OCI-LY1 (cell line): ENCODE measurements at regions not wholly inside any gene's neighbourhood (a gene's known extent, or its start where the extent isn't known, plus 50 kb on each side); places are given as distances from the start of the nearest gene placed in this dataset.

ENCODE experiments used
- H2AFZ ChIP-seq: fragments of 200-600 bp; sonication (generic), shearing (Covaris generic); 2 replicates; pipeline ENCODE4 v1.6.0; 2014; ENCODE audit warnings: antibody characterized with exemption, mild to moderate bottlenecking, low read length
- H3F3A ChIP-seq: fragments of 200-600 bp; sonication (generic), shearing (Covaris generic); 2 replicates; pipeline ENCODE4 v1.6.0; 2014; ENCODE audit warnings: mild to moderate bottlenecking, antibody characterized with exemption, low read length, moderate library complexity; ENCODE audit not compliant: insufficient read depth
- H3K27ac ChIP-seq: fragments of 200-600 bp; sonication (generic); 2 replicates; pipeline ENCODE4 v1.5.1; 2014; ENCODE audit warnings: low read length, mixed run types, mild to moderate bottlenecking, low read depth; ENCODE audit not compliant: poor library complexity, severe bottlenecking
- H3K27me3 ChIP-seq: fragments of 200-600 bp; sonication (generic); 2 replicates; pipeline ENCODE4 v1.6.0; 2014; ENCODE audit warnings: antibody characterized with exemption, mild to moderate bottlenecking, low read length, moderate library complexity; ENCODE audit not compliant: insufficient read depth
- H3K36me3 ChIP-seq: fragments of 200-600 bp; sonication (generic); 2 replicates; pipeline ENCODE4 v1.6.1; 2014; ENCODE audit warnings: mild to moderate bottlenecking, antibody characterized with exemption, low read length, moderate library complexity, mixed read lengths; ENCODE audit not compliant: insufficient read depth
- H3K4me1 ChIP-seq: fragments of 200-600 bp; sonication (generic); 2 replicates; pipeline ENCODE4 v1.5.1; 2014; ENCODE audit warnings: mild to moderate bottlenecking, low read length, moderate library complexity; ENCODE audit not compliant: insufficient read depth, severe bottlenecking
- H3K4me2 ChIP-seq: fragments of 200-600 bp; sonication (generic), shearing (Covaris generic); 2 replicates; pipeline ENCODE4 v1.6.1; 2014; ENCODE audit warnings: low read length
- H3K4me3 ChIP-seq: fragments of 200-600 bp; sonication (generic); 2 replicates; pipeline ENCODE4 v1.5.1; 2014; ENCODE audit warnings: low read length, low read depth, mild to moderate bottlenecking, mixed read lengths; ENCODE audit not compliant: poor library complexity, severe bottlenecking
- H3K79me2 ChIP-seq: fragments of 200-600 bp; shearing (Covaris generic); 2 replicates; pipeline ENCODE4 v1.6.1; 2016; ENCODE audit warnings: mixed run types, low read length, mixed read lengths; ENCODE audit not compliant: insufficient read depth
- H3K9ac ChIP-seq: fragments of 200-600 bp; sonication (generic), shearing (Covaris generic); 2 replicates; pipeline ENCODE4 v1.6.1; 2014; ENCODE audit warnings: mild to moderate bottlenecking, low read length, mixed read lengths
- H3K9me2 ChIP-seq: fragments of 200-600 bp; sonication (generic), shearing (Covaris generic); 2 replicates; pipeline ENCODE4 v1.6.1; 2014; ENCODE audit warnings: low read depth, mild to moderate bottlenecking, low read length, mixed read lengths
- H3K9me3 ChIP-seq: fragments of 200-600 bp; shearing (Covaris generic); 2 replicates; pipeline ENCODE4 v1.6.1; 2014; ENCODE audit warnings: low read length, mixed read lengths
- H4K20me1 ChIP-seq: fragments of 200-600 bp; sonication (generic), shearing (Covaris generic); 2 replicates; pipeline ENCODE4 v1.6.0; 2016; ENCODE audit warnings: mild to moderate bottlenecking, low read length; ENCODE audit not compliant: insufficient read depth
- EZH2 ChIP-seq: fragments of 200-600 bp; sonication (generic), shearing (Covaris generic); IDR thresholded peaks from 2 replicates; pipeline ENCODE4 v1.8.0; 2017; ENCODE audit warnings: borderline replicate concordance, mixed run types, mild to moderate bottlenecking, antibody characterized with exemption, low read length, moderate library complexity, mixed read lengths
- TF ChIP-seq, protein P1 (sequence below): fragments of 200-600 bp; sonication (generic), shearing (Covaris generic); IDR thresholded peaks from 2 replicates; pipeline ENCODE4 v1.5.1; 2017; ENCODE audit warnings: mild to moderate bottlenecking, antibody characterized with exemption, low read length, moderate library complexity, mixed read lengths

GRCh38 chr22:48564995-48565394 lies 1262.7 kb downstream of the BRD1 start:
- no peak overlapping the region for H3K27ac ChIP-seq
- no peak overlapping the region for H2AFZ ChIP-seq
- H3K4me3 ChIP-seq: no peak overlapping the region
- H3K9me2 ChIP-seq: no peaks in the 10 kb centered on the region
- no peaks in the 10 kb centered on the region for H3K79me2 ChIP-seq
- H4K20me1 ChIP-seq: no peaks in the 10 kb centered on the region
- no peaks in the 10 kb centered on the region; the same call in 1 of the 2 replicates for H3K36me3 ChIP-seq
- no peaks in the 10 kb centered on the region; the same call in 1 of the 2 replicates for H3K9me3 ChIP-seq
- no peak overlapping the region for H3K9ac ChIP-seq
- H3K4me1 ChIP-seq: no peaks in the 10 kb centered on the region
- TF ChIP-seq, protein P1, sequence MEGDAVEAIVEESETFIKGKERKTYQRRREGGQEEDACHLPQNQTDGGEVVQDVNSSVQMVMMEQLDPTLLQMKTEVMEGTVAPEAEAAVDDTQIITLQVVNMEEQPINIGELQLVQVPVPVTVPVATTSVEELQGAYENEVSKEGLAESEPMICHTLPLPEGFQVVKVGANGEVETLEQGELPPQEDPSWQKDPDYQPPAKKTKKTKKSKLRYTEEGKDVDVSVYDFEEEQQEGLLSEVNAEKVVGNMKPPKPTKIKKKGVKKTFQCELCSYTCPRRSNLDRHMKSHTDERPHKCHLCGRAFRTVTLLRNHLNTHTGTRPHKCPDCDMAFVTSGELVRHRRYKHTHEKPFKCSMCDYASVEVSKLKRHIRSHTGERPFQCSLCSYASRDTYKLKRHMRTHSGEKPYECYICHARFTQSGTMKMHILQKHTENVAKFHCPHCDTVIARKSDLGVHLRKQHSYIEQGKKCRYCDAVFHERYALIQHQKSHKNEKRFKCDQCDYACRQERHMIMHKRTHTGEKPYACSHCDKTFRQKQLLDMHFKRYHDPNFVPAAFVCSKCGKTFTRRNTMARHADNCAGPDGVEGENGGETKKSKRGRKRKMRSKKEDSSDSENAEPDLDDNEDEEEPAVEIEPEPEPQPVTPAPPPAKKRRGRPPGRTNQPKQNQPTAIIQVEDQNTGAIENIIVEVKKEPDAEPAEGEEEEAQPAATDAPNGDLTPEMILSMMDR: no peak
- TF ChIP-seq EZH2: no peak
- no peaks in the 10 kb centered on the region; the same call in 1 of the 2 replicates for H3K27me3 ChIP-seq
- no peaks in the 10 kb centered on the region for H3F3A ChIP-seq
- no peak overlapping the region for H3K4me2 ChIP-seq

DNA sequence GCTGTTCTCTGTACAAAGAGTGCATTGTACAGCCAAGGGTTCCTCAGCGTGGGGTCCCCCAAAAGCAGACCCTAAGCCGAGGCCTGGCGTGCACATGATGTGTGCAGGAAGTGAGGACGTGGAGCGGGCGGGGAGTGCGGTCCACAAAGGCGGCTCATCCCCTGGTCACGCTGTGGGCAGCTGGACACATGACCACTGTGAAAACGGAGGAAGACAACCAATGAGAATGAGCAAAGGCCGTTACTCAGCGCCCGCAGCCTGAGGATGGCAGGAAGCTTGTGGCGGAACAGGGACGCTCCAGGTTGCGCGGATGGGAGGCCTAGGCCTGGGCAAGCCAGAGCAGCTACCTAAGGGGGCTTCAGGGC lies 1263.7 kb downstream of the BRD1 start:
- no peaks in the 10 kb centered on the region for H3K9me3 ChIP-seq
- no peaks in the 10 kb centered on the region for H3K36me3 ChIP-seq
- H3K4me3 ChIP-seq: no peak overlapping the region
- H2AFZ ChIP-seq: no peak overlapping the region
- H3K27me3 ChIP-seq: no peaks in the 10 kb centered on the region; the same call in 1 of the 2 replicates
- no peak overlapping the region for H3K9ac ChIP-seq
- no peak overlapping the region for H3K27ac ChIP-seq
- H4K20me1 ChIP-seq: no peaks in the 10 kb centered on the region
- H3K79me2 ChIP-seq: no peaks in the 10 kb centered on the region
- TF ChIP-seq, protein P1: no peak
- no peak for TF ChIP-seq EZH2
- H3K4me2 ChIP-seq: no peak overlapping the region
- H3K4me1 ChIP-seq: no peaks in the 10 kb centered on the region
- no peaks in the 10 kb centered on the region for H3K9me2 ChIP-seq
- no peaks in the 10 kb centered on the region for H3F3A ChIP-seq

- no peaks in the 10 kb centered on the region for H3K4me1 ChIP-seq
- no peaks in the 10 kb centered on the region for H3K9me2 ChIP-seq
- H3K9me3 ChIP-seq: no peaks in the 10 kb centered on the region
- no peaks in the 10 kb centered on the region for H3K36me3 ChIP-seq
- H3F3A ChIP-seq: no peaks in the 10 kb centered on the region
- no peaks in the 10 kb centered on the region for H4K20me1 ChIP-seq
- H3K27ac ChIP-seq: no peak overlapping the region
- H3K9ac ChIP-seq: no peak overlapping the region
- H3K79me2 ChIP-seq: no peaks in the 10 kb centered on the region
- no peak overlapping the region for H3K4me2 ChIP-seq
- H2AFZ ChIP-seq: no peak overlapping the region
- no peak for TF ChIP-seq EZH2
- TF ChIP-seq, protein P1: no peak
- no peak overlapping the region for H3K4me3 ChIP-seq
- H3K27me3 ChIP-seq: no peaks in the 10 kb centered on the region; the same call in 1 of the 2 replicates
Measured at GRCh38 chr22:48563118-48563965, 1264.3 kb downstream of the BRD1 start.
